ENCODE measurements at regions not wholly inside any gene's neighbourhood (a gene's known extent, or its start where the extent isn't known, plus 50 kb on each side); places are given as distances from the start of the nearest gene placed in this dataset.
A peak's percentile ranks its signal among the peaks of the same experiment; 100 is the strongest.

DNA sequence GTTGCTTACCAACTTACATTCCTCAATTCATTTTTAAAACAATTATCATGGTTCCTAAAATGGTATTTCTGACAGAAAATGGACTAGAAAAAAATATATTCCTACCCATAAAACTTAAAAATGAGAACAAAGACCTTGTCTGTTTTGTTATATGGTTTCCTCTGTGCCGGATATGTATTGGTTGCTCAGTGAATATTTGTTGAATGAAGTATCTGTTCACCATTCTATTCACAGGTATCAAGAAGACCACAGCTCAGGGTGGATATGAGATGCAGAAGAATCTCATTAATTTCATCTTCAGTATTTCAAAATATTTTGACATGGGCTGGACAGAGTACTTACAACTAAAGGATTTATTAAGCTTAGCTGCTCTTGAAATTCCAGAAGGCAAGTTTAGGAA, 58.1 kb downstream of the TUSC7 start:
- intact Hi-C loops (cut with DNase I) = no loop called here
- ATAC-seq = no peak

DNA sequence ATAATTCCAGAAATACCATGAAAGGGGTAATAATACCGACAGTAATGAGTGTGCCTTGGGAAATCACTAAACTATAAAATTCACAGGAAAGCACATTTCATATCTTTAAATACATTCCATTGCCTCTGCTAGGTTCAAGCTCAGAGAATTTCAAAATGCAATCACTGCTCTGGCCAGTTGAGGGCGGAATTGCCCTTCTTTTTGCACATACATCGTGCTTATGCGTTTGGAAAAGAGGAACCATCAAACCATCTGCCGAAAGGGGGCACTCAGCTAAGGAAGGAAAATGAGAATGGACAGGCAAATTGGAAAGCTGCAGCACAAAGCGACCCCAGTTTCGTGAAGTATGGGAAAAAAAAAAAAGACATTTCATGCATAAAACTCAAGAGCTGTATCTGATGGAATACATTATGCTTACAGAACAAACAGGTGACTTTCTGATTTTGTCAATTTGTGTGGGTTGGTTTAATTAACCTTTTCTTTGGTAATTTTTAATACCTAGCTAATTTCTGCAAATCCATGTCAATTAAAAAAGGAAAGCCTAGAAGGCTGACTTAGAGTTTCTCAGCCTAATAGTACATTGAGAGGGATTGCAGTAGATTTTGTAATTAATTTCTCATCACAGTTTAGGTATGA, 61.4 kb downstream of the TUSC7 start:
- DNase-seq (ENCODE audit: low spot score) = peak; percentile 69
- intact Hi-C loops (cut with DNase I) = loop anchor here (10.0 kb wide), 1 partner anchor 754 kb away; no protein-coding TSS in a partner anchor
- peak; percentile 65 for ATAC-seq

More for the DNA sequence above, 58.1 kb downstream of the TUSC7 start:
- no peak for DNase-seq (ENCODE audit: low spot score)

DNA sequence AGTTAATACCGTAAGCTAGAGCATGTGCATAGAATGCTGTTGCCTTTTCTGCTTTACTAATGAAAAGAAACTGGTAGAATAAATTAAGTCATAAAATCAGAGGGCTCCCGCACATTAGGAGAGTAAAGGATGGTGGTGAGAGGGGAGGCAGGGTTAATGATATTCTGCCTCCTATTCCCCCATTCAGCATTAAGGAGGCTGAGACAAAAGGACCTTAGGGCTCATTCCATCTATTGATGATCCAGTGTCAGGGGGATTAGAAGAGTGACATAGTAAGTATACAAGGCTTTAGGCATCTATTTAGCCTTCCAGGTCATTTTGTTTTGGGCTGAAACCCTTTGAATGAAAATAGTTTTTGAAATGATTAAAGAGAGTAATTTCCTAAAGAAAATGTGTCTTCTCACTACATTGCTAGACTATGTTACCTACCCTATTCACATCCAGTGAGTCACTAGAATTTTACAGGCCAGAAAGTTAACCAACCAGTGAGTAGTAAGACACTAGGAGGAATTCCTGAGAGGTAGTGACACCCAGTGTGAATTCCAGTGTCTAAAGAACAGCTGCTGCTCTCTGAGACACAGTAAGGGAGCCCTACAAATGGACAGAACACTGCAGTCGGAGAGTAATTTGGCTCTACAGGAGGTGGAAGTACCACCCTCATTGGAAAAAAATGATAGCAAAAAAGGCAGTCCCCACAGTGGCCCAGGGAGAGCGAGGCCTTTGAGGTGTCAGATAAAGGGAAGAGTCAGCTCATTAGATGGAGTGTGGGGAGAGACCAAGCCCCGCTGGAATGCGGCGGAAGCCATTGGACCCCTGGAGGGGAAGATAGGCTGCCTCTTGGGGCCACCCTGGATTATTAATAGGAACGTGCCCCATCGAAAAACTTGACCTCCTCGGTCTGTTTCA, 67.6 kb downstream of the TUSC7 start:
- intact Hi-C loops (cut with DNase I) = loop anchor here (10.0 kb wide), 1 partner anchor 748 kb away; no protein-coding TSS in a partner anchor

DNA sequence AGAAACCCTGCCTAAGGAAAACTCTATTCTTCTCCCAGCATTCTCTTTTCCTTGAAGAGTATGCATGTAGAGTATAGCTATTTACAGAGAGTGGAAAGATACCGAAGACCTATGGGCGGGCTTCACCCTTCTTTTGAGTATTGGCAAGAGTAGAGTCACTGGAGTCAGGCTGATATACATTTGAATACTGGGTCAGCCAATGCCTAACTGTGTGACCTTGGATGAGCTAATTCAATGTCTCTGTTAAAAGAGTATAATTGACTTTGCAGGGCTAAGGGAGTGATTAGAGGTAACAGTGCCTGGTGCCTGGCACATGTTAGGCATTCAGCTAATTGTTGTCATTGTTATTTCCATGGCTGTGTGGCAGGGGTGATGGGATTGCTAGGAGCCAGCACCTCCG, 75.6 kb downstream of the TUSC7 start:
- ATAC-seq (no peak), DNase-seq (ENCODE audit: low spot score) (no peak)
- intact Hi-C loops (cut with DNase I) = no loop called here

More for the DNA sequence above, 67.6 kb downstream of the TUSC7 start:
- no peak for DNase-seq (ENCODE audit: low spot score)
- ATAC-seq = no peak

DNA sequence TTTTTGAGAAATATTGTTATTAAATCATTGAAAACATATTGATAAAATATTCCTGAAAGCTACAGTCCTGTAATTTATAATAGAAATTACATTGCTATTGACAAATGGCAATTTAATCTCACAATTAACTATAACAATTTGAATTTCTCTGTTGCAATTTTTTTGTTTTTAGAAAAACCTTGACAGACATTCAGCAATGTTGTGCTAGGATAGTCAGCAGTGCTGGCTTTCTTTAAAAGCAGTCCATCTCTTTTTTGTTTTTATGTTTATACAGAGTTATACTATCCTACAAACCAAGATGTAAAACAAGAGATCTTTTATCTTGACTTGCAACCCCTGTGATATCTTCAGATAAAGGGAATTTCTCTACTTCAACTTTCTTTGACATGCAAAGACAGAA, 93.1 kb downstream of the TUSC7 start:
- no peak for ATAC-seq
- DNase-seq (ENCODE audit: low spot score) = no peak
- intact Hi-C loops (cut with DNase I) = no loop called here

DNA sequence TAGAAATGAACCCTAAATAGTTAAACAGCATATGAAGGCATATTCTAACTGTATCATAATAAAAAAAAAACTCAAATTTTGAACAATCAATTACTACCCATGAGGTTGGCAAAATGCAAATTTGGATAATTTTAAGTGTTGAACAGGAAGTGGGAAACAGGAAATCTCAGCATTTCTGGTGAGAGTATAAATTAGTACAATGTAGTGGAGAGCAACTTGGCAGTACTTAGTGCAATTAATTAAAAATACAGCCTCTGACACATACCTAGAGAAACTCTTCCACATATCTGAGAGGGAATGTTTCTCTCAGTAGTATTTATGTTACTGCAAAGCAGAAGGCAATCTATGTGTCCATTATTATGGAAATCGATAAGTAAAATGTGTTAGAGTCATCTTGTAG, 96.8 kb downstream of the TUSC7 start:
- DNase-seq (ENCODE audit: low spot score) (no peak), ATAC-seq (no peak)
- intact Hi-C loops (cut with DNase I) = no loop called here

DNA sequence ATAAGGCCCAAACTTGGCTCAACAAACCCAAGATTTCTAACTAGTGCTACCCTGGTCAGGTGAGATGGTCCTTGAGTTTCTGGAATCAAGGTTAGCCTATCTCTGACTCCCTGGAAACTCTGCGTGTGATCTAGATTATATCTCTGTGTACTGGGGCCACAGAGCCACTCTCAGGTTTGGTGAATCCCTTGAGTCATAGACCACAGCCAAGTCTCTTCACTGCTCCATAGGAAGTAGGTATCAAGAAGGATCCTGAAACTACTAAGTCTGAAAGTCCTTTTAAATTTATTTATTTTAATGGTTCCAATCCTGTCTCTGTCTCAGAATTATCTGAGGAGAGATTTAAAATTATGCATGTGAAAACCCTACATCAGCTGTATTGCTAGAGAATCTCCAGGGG, 99.1 kb downstream of the TUSC7 start:
- no peak for ATAC-seq
- intact Hi-C loops (cut with DNase I) = no loop called here
- no peak for DNase-seq (ENCODE audit: low spot score)

DNA sequence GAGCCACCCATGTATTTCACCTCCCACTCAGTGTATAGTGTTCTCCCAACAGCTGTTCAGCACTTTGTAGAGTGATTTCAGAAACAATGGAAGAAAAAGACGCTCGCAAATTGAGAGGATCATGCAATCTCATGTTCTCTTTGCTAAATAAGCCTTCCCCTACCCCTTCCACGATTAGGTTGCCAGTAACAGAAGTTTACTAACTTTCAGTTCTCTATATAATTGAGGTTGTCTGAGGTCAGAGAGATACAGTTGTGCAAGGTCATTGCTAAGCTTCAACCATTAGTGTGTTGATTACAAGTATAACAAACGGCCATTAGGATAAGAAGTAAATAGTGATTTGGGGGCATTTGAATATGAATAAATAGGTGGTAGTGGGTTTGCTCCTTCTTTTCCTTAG, 99.6 kb downstream of the TUSC7 start:
- ATAC-seq (no peak), DNase-seq (ENCODE audit: low spot score) (no peak)
- intact Hi-C loops (cut with DNase I) = no loop called here

DNA sequence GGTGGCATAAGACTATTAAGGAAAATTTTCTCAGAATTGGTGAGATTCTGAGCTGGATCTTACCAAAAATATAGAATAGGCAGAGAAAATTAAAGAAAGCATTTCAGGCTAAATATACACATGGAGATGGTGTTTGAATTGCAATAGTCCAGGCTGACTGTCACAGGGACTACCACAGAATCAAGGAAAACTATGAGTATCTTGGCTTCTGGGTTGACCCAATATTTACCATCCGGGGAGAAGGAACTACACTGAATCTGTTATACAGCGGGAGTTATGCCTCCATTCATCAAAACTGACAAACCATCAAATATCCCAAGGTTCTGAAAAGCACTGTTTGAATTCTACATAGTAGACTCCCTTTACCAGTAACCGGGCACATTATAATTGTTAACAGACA, 102.2 kb downstream of the TUSC7 start:
- DNase-seq (ENCODE audit: low spot score) = no peak
- no peak for ATAC-seq
- intact Hi-C loops (cut with DNase I) = no loop called here

DNA sequence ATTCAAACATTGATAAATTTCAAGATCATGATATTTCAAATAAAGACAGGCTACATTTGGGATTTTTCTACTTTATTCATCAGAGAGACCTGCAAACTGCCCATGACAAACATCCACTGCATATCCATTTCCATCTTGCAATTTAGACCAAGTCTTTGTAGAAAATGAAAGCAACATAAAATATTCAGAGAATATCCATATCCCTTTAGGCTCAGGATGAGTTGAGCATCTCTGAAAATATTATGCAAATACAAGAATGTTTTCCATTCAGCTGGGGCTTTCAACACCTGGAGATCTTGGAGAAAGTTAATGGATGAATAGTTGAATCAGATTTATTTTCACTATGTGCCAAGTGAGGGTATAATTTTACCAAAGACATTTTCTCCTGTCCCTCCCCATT, 103.4 kb downstream of the TUSC7 start:
- DNase-seq (ENCODE audit: low spot score) (no peak), ATAC-seq (no peak)
- intact Hi-C loops (cut with DNase I) = no loop called here

DNA sequence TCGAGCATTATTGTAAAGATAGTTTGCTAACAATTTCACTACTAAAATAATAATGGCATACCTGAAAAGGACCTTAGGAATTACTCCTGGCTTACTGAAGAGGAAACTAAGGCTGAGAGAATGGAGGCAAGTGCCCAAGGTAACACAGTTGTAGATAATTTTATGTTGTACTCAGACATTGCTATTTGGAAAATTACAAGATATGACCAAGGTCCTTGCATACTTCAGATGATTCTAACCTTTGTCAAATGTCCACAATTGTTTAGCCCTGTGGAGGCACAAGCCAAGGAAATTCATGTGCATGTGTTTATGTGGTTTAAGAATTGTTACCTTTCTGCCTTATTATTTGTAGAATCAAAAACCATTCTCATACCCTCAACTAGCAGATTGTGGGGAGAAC, 105.7 kb downstream of the TUSC7 start:
- ATAC-seq (no peak), DNase-seq (ENCODE audit: low spot score) (no peak)
- intact Hi-C loops (cut with DNase I) = no loop called here

DNA sequence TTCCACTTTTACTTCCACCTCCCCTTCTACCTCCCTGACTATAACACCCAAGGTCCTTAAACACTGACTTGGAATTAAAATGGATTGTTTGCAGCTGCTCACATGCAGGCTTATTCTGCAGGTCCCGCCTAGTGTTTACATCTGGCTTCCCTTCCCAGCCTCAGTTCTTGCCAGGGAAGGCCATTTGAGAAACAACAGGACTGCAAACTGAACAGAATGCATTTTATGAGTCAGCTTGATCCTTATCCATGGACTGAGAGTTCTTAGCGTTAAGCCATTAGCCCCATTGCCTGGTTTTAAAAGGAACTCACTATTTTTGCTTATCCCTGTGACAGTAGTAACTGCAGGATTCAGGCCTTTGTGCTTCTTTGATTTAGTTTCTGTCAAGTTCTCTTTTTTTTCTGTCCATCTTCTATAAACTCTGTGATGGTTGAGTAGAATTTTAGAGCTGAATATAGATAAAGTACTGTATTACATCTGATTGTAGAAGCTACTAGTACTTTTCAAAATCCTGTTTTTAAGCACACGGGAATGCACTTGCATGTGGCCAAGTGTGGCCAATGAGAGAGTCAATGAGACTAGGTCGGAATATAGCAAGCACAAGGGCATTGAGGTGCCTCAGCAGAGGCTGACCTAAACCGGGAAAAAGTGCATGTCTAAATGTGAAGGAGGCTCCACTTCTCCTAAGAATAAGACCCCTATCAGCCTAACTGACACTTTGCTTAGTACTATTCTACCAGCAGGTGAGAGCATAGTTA, 106.4 kb downstream of the TUSC7 start:
- no peak for ATAC-seq
- no peak for DNase-seq (ENCODE audit: low spot score)
- intact Hi-C loops (cut with DNase I) = no loop called here

DNA sequence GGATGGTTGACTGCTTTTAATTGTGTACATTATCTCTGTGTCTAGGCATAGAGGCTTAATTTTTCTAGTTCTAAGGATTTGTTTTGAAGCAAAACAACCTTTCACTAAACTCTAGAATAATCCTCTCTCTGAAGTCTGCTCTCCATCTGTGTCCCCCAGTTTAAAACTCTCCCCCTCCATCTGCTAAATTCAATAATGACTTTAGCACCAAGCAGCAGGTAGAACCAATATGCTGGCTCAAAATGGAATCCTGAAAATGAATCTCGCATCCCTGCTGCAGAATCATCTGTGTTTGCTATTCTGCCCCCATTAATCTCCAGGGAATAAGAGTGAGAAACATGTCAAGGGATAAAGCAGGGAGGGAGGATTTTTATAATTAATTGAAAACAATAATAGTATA, 111.8 kb downstream of the TUSC7 start:
- ATAC-seq (no peak), DNase-seq (ENCODE audit: low spot score) (no peak)
- intact Hi-C loops (cut with DNase I) = no loop called here

DNA sequence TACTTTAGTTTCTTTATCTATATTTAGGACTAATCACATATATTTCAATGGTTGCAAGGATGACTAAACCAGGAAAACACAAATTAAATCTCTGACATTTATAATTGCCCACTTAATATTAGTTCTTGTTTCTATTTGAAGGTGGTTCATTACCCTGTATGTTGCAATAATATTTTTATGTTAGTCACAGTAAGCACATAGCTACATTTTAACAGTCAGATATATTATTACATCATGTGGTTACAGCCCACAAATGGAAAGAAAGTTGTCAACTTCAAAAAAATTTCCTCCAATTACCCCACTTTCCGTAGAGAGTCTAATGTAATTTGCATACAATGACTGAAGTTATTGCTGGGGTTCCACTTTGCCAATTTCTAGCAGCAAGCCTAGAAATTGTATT, 114.6 kb downstream of the TUSC7 start:
- ATAC-seq (no peak), DNase-seq (ENCODE audit: low spot score) (no peak)
- intact Hi-C loops (cut with DNase I) = no loop called here

DNA sequence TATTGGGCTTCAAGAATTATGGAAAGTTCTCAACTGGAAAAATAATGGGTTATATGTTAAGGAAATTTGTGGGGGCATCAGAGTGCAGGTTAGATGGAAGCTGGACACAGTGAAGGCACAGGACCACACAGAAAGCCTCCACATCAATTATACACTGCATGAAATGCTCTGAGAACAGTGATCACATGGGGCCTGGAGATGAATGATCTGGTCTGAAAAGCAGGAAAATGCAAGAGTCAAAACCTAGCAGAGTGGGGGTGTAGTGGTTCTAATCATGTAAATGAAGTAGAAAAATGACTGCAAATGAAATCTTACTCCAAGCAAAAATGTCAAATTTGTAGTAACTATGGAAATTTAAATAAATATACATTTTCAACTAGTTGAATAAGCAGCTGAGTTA, 123.6 kb downstream of the TUSC7 start:
- no peak for DNase-seq (ENCODE audit: low spot score)
- no peak for ATAC-seq
- intact Hi-C loops (cut with DNase I) = no loop called here

DNA sequence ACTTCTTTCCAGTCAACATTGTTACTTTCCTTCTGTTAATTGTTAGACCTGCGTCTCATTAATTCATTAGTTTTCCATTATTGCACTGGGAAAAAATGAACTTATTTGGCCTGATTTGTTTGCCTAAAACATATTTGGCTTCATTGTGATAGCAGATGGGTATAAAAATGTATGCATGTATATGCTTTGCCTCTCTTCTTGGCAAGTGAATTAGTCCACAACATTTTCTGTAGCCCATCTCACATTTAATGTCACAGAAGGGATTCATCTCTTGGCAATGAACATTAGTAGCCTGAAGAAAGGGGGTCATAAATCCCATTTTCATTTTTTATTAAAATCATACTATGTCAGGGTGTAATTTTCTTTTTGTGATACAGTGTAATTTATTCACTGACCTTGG, 125.2 kb downstream of the TUSC7 start:
- DNase-seq (ENCODE audit: low spot score) = no peak
- ATAC-seq = no peak
- intact Hi-C loops (cut with DNase I) = no loop called here

DNA sequence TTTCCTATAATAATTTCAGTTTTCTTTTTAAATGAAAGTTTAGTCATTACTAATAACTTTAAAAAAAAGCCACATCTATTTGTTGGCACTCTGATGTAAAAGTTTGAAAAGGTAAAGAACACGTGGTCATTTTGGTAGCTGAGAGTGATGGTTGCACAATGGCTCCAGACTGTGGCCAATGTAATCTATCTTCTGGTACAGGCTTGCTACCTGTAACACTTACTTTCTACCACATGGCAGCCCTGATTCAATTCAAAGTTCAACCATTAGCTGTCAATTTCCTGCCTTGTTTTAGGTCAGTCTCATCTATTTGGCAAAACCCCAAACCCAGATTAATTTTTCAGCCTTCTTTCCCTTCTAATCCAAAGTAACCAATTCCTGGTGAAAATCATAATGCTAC, 126.1 kb downstream of the TUSC7 start:
- DNase-seq (ENCODE audit: low spot score) = no peak
- no peak for ATAC-seq
- intact Hi-C loops (cut with DNase I) = no loop called here

DNA sequence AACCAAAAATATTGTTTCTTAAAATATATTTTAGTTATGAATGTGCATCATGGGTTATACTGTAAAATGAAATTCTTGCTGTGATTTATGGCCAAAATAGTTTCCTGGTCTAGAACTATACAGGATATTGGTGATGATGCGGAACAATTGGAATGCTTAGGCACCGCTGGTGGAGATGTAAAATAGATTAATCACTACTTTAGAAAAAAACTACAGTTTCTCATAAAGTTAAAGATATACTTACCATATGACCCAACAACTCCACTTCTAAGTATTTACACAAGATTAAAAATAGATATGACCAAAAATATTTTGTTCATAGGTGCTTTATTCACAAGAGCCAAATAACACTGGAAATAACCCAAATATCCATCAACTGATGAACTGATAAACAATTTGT, 126.7 kb downstream of the TUSC7 start:
- no peak for ATAC-seq
- DNase-seq (ENCODE audit: low spot score) = no peak
- intact Hi-C loops (cut with DNase I) = no loop called here

DNA sequence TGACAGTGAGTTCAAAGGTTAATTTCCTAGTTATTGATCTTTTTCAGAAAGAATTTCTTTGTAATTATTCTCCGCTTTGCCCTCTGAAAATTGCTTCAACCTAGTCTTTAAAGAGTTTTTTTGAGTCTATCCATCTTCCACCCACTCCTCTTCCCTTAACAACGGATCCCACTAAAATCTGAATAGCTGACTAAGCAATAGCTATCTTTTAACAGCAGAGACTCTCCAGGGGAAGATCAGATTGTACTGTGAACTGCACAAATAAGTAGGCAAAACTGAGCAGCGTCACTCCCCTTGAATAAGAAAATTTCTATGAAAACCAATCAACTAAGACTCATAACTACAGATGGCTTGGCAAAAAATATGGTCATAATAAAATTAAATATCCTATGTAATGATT, 127.9 kb downstream of the TUSC7 start:
- ATAC-seq = no peak

More for the DNA sequence above, 127.9 kb downstream of the TUSC7 start:
- intact Hi-C loops (cut with DNase I) = no loop called here
- no peak for DNase-seq (ENCODE audit: low spot score)

Measured in sciatic nerve (tissue), 2 donors.